Neural progenitor cell (in vitro differentiated cells): ENCODE measurements at regions not wholly inside any gene's neighbourhood (a gene's known extent, or its start where the extent isn't known, plus 50 kb on each side); places are given as distances from the start of the nearest gene placed in this dataset.

Experiments
- DNase-seq: peaks from one replicate; pipeline ENCODE4 v3.0.0-alpha.2; 2016; ENCODE audit warnings: low spot score
- H2AFZ ChIP-seq: fragments of 200-600 bp; sonication (generic); replicated peaks from 2 replicates; pipeline ENCODE4 v1.6.1; 2016; ENCODE audit warnings: antibody characterized with exemption
- H3F3A ChIP-seq: fragments of 200-600 bp; sonication (generic); 2 replicates; pipeline ENCODE4 v1.6.1; 2016; ENCODE audit warnings: antibody characterized with exemption, low read depth
- H3K27ac ChIP-seq: fragments of 200-600 bp; sonication (generic); 2 replicates; pipeline ENCODE4 v1.5.1; 2016; ENCODE audit warnings: mild to moderate bottlenecking
- H3K27me3 ChIP-seq: fragments of 200-600 bp; sonication (generic); 2 replicates; pipeline ENCODE4 v1.6.1; 2016; ENCODE audit warnings: mild to moderate bottlenecking, moderate library complexity
- H3K36me3 ChIP-seq: fragments of 200-600 bp; sonication (generic); 2 replicates; pipeline ENCODE4 v1.5.1; 2016
- H3K4me1 ChIP-seq: fragments of 200-600 bp; sonication (generic); 2 replicates; pipeline ENCODE4 v1.6.1; 2016; ENCODE audit warnings: mixed run types
- H3K4me2 ChIP-seq: fragments of 200-600 bp; sonication (generic); 2 replicates; pipeline ENCODE4 v1.6.1; 2016
- H3K4me3 ChIP-seq: fragments of 200-600 bp; sonication (generic); 2 replicates; pipeline ENCODE4 v1.5.1; 2016
- H3K79me2 ChIP-seq: fragments of 200-600 bp; sonication (generic); 2 replicates; pipeline ENCODE4 v1.6.1; 2016; ENCODE audit warnings: low read depth
- H3K9ac ChIP-seq: fragments of 200-600 bp; sonication (generic); 2 replicates; pipeline ENCODE4 v1.6.1; 2016
- H3K9me3 ChIP-seq: fragments of 200-600 bp; sonication (generic); 2 replicates; pipeline ENCODE4 v1.5.1; 2016; ENCODE audit warnings: low read depth
- H4K20me1 ChIP-seq: fragments of 200-600 bp; sonication (generic); 2 replicates; pipeline ENCODE4 v1.6.1; 2016; ENCODE audit warnings: low read depth
- H3K27ac Mint-ChIP-seq: 3 replicates; pipeline ENCODE4 v1.8.0; 2021; ENCODE audit warnings: mixed read lengths
- H3K27me3 Mint-ChIP-seq: 2 replicates; pipeline ENCODE4 v1.8.0; 2022; ENCODE audit warnings: low read depth, mild to moderate bottlenecking, inconsistent platforms, moderate library complexity, mixed read lengths; ENCODE audit not compliant: insufficient read depth
- H3K36me3 Mint-ChIP-seq: 3 replicates; pipeline ENCODE4 v1.8.0; 2021; ENCODE audit warnings: mixed read lengths
- H3K4me1 Mint-ChIP-seq: 3 replicates; pipeline ENCODE4 v1.8.0; 2021; ENCODE audit warnings: mixed read lengths
- H3K4me3 Mint-ChIP-seq: 3 replicates; pipeline ENCODE4 v1.8.0; 2021; ENCODE audit warnings: mild to moderate bottlenecking, moderate library complexity, mixed read lengths
- H3K9me3 Mint-ChIP-seq: 3 replicates; pipeline ENCODE4 v1.8.0; 2020; ENCODE audit warnings: mixed read lengths
- CTCF ChIP-seq: fragments of 200-600 bp; sonication (generic); IDR thresholded peaks from 2 replicates; pipeline ENCODE4 v1.5.1; 2017; ENCODE audit warnings: antibody characterized with exemption, mild to moderate bottlenecking
- EZH2 ChIP-seq: fragments of 200-600 bp; sonication (generic); IDR thresholded peaks from 2 replicates; pipeline ENCODE4 v1.6.1; 2017; ENCODE audit warnings: antibody characterized with exemption, mild to moderate bottlenecking, moderate library complexity
- EZH2phosphoT487 ChIP-seq: fragments of 200-600 bp; sonication (generic); IDR thresholded peaks from 2 replicates; pipeline ENCODE4 v1.6.1; 2017; ENCODE audit warnings: antibody characterized with exemption

GRCh38 chr10:50987934-50988333, 86.4 kb upstream of the PRKG1 start:
- no peaks in the 10 kb centered on the region for H3K36me3 Mint-ChIP-seq
- H2AFZ ChIP-seq = no peak overlapping the region
- peaks cover 10% of the 10 kb centered on the region for H3K4me1 Mint-ChIP-seq
- H3K9me3 ChIP-seq = no peaks in the 10 kb centered on the region
- H3K36me3 ChIP-seq = no peaks in the 10 kb centered on the region
- H3K27me3 ChIP-seq = peaks cover 49% of the 10 kb centered on the region
- DNase-seq = no peak
- peaks cover 6% of the 10 kb centered on the region for H4K20me1 ChIP-seq
- H3K9me3 Mint-ChIP-seq = no peaks in the 10 kb centered on the region
- peaks cover 16% of the 10 kb centered on the region for H3F3A ChIP-seq
- H3K27me3 Mint-ChIP-seq = peaks cover 21% of the 10 kb centered on the region
- no peak overlapping the region for H3K4me3 ChIP-seq
- H3K79me2 ChIP-seq = no peaks in the 10 kb centered on the region
- no peak overlapping the region for H3K9ac ChIP-seq
- TF ChIP-seq EZH2phosphoT487 (no peak), EZH2 (no peak)
- no peak overlapping the region for H3K4me3 Mint-ChIP-seq
- H3K4me1 ChIP-seq = peaks cover 10% of the 10 kb centered on the region
- H3K27ac ChIP-seq = no peak overlapping the region
- H3K27ac Mint-ChIP-seq = no peak overlapping the region
- no peak overlapping the region for H3K4me2 ChIP-seq

GRCh38 chr10:50988792-50989191, 85.5 kb upstream of the PRKG1 start:
- Histone ChIP-seq H3K4me1 (peaks cover 15% of the 10 kb centered on the region), H3K27me3 (peaks cover 57% of the 10 kb centered on the region), H2AFZ (no peak overlapping the region), H3K79me2 (no peaks in the 10 kb centered on the region), H3F3A (peaks cover 16% of the 10 kb centered on the region), H3K27ac (no peak overlapping the region), H3K9me3 (no peaks in the 10 kb centered on the region), H4K20me1 (peaks cover 8% of the 10 kb centered on the region), H3K4me3 (no peak overlapping the region), H3K36me3 (no peaks in the 10 kb centered on the region), H3K4me2 (no peak overlapping the region), H3K9ac (no peak overlapping the region)
- H3K4me3 Mint-ChIP-seq = no peak overlapping the region
- H3K4me1 Mint-ChIP-seq = peaks cover 13% of the 10 kb centered on the region
- H3K27me3 Mint-ChIP-seq = peaks cover 28% of the 10 kb centered on the region
- no peaks in the 10 kb centered on the region for H3K9me3 Mint-ChIP-seq
- no peaks in the 10 kb centered on the region for H3K36me3 Mint-ChIP-seq
- no peak overlapping the region for H3K27ac Mint-ChIP-seq
- no peak for DNase-seq
- TF ChIP-seq EZH2phosphoT487 (no peak), CTCF (peak; percentile 61)

GRCh38 chr10:50990568-50991455, 83.5 kb upstream of the PRKG1 start:
- H3K4me1 Mint-ChIP-seq = peaks cover 15% of the 10 kb centered on the region
- Histone ChIP-seq H3K36me3 (no peaks in the 10 kb centered on the region), H3K9ac (no peak overlapping the region), H3K79me2 (no peaks in the 10 kb centered on the region), H2AFZ (peak overlapping the region; percentile 87), H3K27me3 (peaks cover 60% of the 10 kb centered on the region), H3F3A (peaks cover 16% of the 10 kb centered on the region), H3K4me2 (peak overlapping the region; percentile 100), H3K9me3 (no peaks in the 10 kb centered on the region), H4K20me1 (peaks cover 8% of the 10 kb centered on the region), H3K27ac (no peak overlapping the region), H3K4me3 (peak overlapping the region; percentile 86), H3K4me1 (peaks cover 17% of the 10 kb centered on the region)
- peaks cover 30% of the 10 kb centered on the region for H3K27me3 Mint-ChIP-seq
- peak; percentile 36 for TF ChIP-seq EZH2phosphoT487
- no peak for TF ChIP-seq CTCF
- DNase-seq = peak; percentile 82
- peak overlapping the region; percentile 94 for H3K4me3 Mint-ChIP-seq
- no peaks in the 10 kb centered on the region for H3K9me3 Mint-ChIP-seq
- no peak overlapping the region for H3K27ac Mint-ChIP-seq
- no peaks in the 10 kb centered on the region for H3K36me3 Mint-ChIP-seq
